ENCODE measurements at regions not wholly inside any gene's neighbourhood (a gene's known extent, or its start where the extent isn't known, plus 50 kb on each side); places are given as distances from the start of the nearest gene placed in this dataset.

- no peak overlapping the region for H3K27ac ChIP-seq (ENCODE audit: low read depth in 1 of 2, low read length in 1 of 2)
- 74 to 84% methylated on average over 2 of the region's 2 CpGs for WGBS, 2 donors
- no peak for TF ChIP-seq CTCF (IDR thresholded peaks at IDR 0.05; ENCODE audit: control extremely low read depth, extremely low read depth)
- H3K4me1 ChIP-seq (ENCODE audit: control insufficient read depth in 5 of 5, insufficient read depth in 5 of 5, low read length in 5 of 5): no peaks in the 10 kb centered on the region
- H3K27me3 ChIP-seq (ENCODE audit: control insufficient read depth in 3 of 3, insufficient read depth in 3 of 3, low read length in 2 of 3): no peaks in the 10 kb centered on the region
- ATAC-seq (ENCODE audit: insufficient read depth, low FRiP score) (no peak), DNase-seq (no peak)
- H3K4me3 ChIP-seq: no peak overlapping the region
- H3K36me3 ChIP-seq (ENCODE audit: control insufficient read depth in 4 of 4, insufficient read depth in 4 of 4, low read length in 4 of 4): no peaks in the 10 kb centered on the region
- H3K9me3 ChIP-seq (ENCODE audit: control insufficient read depth in 4 of 4, insufficient read depth in 3 of 4, low read length in 3 of 4): peaks cover 0 to 2% (median 0%) of the 10 kb centered on the region in 4 donors
- no peak overlapping the region for H3K9ac ChIP-seq (ENCODE audit: insufficient read depth in 1 of 2, low read length in 2 of 2)
These were observed 532.3 kb downstream of the SLC4A3 start for GRCh38 chr2:220159738-220160137.

GRCh38 chr2:220162320-220162719 lies 534.9 kb downstream of the SLC4A3 start:
- WGBS, 2 donors: 32 to 60% methylated on average over 1 of the region's 1 CpG
- peak; percentile 27 for ATAC-seq (ENCODE audit: insufficient read depth, low FRiP score)

GRCh38 chr2:220163486-220163885 lies 536.1 kb downstream of the SLC4A3 start:
- Histone ChIP-seq H3K36me3 (ENCODE audit: control insufficient read depth in 4 of 4, insufficient read depth in 4 of 4, low read length in 4 of 4) (no peaks in the 10 kb centered on the region), H3K4me3 (no peak overlapping the region), H3K9me3 (ENCODE audit: control insufficient read depth in 4 of 4, insufficient read depth in 3 of 4, low read length in 3 of 4) (peaks cover 0 to 2% (median 0%) of the 10 kb centered on the region in 4 donors), H3K4me1 (ENCODE audit: control insufficient read depth in 5 of 5, insufficient read depth in 5 of 5, low read length in 5 of 5) (peaks cover 0 to under 1% (median 0%) of the 10 kb centered on the region in 5 donors), H3K27me3 (ENCODE audit: control insufficient read depth in 3 of 3, insufficient read depth in 3 of 3, low read length in 2 of 3) (no peaks in the 10 kb centered on the region), H3K27ac (ENCODE audit: low read depth in 1 of 2, low read length in 1 of 2) (no peak overlapping the region), H3K9ac (ENCODE audit: insufficient read depth in 1 of 2, low read length in 2 of 2) (no peak overlapping the region)
- DNase-seq (no peak), ATAC-seq (ENCODE audit: insufficient read depth, low FRiP score) (no peak)
- TF ChIP-seq CTCF (IDR thresholded peaks at IDR 0.05; ENCODE audit: control extremely low read depth, extremely low read depth): no peak
- WGBS, 2 donors: 70 to 79% methylated on average over 2 of the region's 2 CpGs

More at GRCh38 chr2:220162320-220162719, 534.9 kb downstream of the SLC4A3 start:
- no peak for TF ChIP-seq CTCF (IDR thresholded peaks at IDR 0.05; ENCODE audit: control extremely low read depth, extremely low read depth)
- DNase-seq: peak in 1 of 3 donors; percentile 35
- Histone ChIP-seq H3K4me1 (ENCODE audit: control insufficient read depth in 5 of 5, insufficient read depth in 5 of 5, low read length in 5 of 5) (no peaks in the 10 kb centered on the region), H3K27me3 (ENCODE audit: control insufficient read depth in 3 of 3, insufficient read depth in 3 of 3, low read length in 2 of 3) (no peaks in the 10 kb centered on the region), H3K36me3 (ENCODE audit: control insufficient read depth in 4 of 4, insufficient read depth in 4 of 4, low read length in 4 of 4) (no peaks in the 10 kb centered on the region), H3K9ac (ENCODE audit: insufficient read depth in 1 of 2, low read length in 2 of 2) (no peak overlapping the region), H3K4me3 (no peak overlapping the region), H3K9me3 (ENCODE audit: control insufficient read depth in 4 of 4, insufficient read depth in 3 of 4, low read length in 3 of 4) (peaks cover 0 to 2% (median 0%) of the 10 kb centered on the region in 4 donors), H3K27ac (ENCODE audit: low read depth in 1 of 2, low read length in 1 of 2) (no peak overlapping the region)

GRCh38 chr2:220165401-220165800 lies 538.0 kb downstream of the SLC4A3 start:
- no peak overlapping the region for H3K9ac ChIP-seq (ENCODE audit: insufficient read depth in 1 of 2, low read length in 2 of 2)
- peak in 1 of 3 donors; percentile 24 for DNase-seq
- peaks cover 0 to 11% (median 0%) of the 10 kb centered on the region in 5 donors for H3K4me1 ChIP-seq (ENCODE audit: control insufficient read depth in 5 of 5, insufficient read depth in 5 of 5, low read length in 5 of 5)
- no peak for ATAC-seq (ENCODE audit: insufficient read depth, low FRiP score)
- TF ChIP-seq CTCF (IDR thresholded peaks at IDR 0.05; ENCODE audit: control extremely low read depth, extremely low read depth): no peak
- no peaks in the 10 kb centered on the region for H3K36me3 ChIP-seq (ENCODE audit: control insufficient read depth in 4 of 4, insufficient read depth in 4 of 4, low read length in 4 of 4)
- H3K9me3 ChIP-seq (ENCODE audit: control insufficient read depth in 4 of 4, insufficient read depth in 3 of 4, low read length in 3 of 4): peaks cover 0 to 2% (median 0%) of the 10 kb centered on the region in 4 donors
- H3K27ac ChIP-seq (ENCODE audit: low read depth in 1 of 2, low read length in 1 of 2): no peak overlapping the region
- 44 to 74% methylated on average over 4 of the region's 4 CpGs for WGBS, 2 donors
- no peaks in the 10 kb centered on the region for H3K27me3 ChIP-seq (ENCODE audit: control insufficient read depth in 3 of 3, insufficient read depth in 3 of 3, low read length in 2 of 3)
- H3K4me3 ChIP-seq: no peak overlapping the region

Data from lung (tissue), 11 donors.